SK-N-SH (cell line): ENCODE measurements at regions not wholly inside any gene's neighbourhood (a gene's known extent, or its start where the extent isn't known, plus 50 kb on each side); places are given as distances from the start of the nearest gene placed in this dataset.

Experiments used
- EZH2phosphoT487 ChIP-seq: fragments of 200-600 bp; sonication (generic); IDR thresholded peaks from 2 replicates; pipeline ENCODE4 v1.6.1; 2017; ENCODE audit warnings: low read depth, mixed run types, mild to moderate bottlenecking, antibody characterized with exemption, moderate library complexity, borderline replicate concordance
- FOXM1 ChIP-seq: IDR thresholded peaks from 2 replicates; pipeline ENCODE4 v1.4.0; 2012; ENCODE audit warnings: low read depth, mild to moderate bottlenecking
- JUND ChIP-seq: IDR thresholded peaks from 2 replicates; pipeline ENCODE4 v1.4.0; 2012
- MXI1 ChIP-seq: IDR thresholded peaks from 2 replicates; pipeline ENCODE4 v1.6.1; 2012; ENCODE audit warnings: mild to moderate bottlenecking, low read depth, low read length, improper control_type of control experiment
- NFIC ChIP-seq: IDR thresholded peaks from 2 replicates; pipeline ENCODE4 v1.4.0; 2012; ENCODE audit warnings: borderline replicate concordance
- RFX5 ChIP-seq: IDR thresholded peaks from 2 replicates; pipeline ENCODE4 v1.6.1; 2012; ENCODE audit warnings: mild to moderate bottlenecking, improper control_type of control experiment, low read length
- TAF1 ChIP-seq: IDR thresholded peaks from 2 replicates; pipeline ENCODE4 v1.6.1; 2012; ENCODE audit warnings: low read depth, mild to moderate bottlenecking, low read length, moderate library complexity, borderline replicate concordance
- TF ChIP-seq, protein P1 (sequence below): fragments of 200-600 bp; sonication (generic); IDR thresholded peaks from 2 replicates; pipeline ENCODE4 v1.6.1; 2017; ENCODE audit warnings: antibody characterized with exemption, mild to moderate bottlenecking, moderate library complexity
- TF ChIP-seq, protein P2 (sequence below): fragments of 150-350 bp; IDR thresholded peaks from 2 replicates; pipeline ENCODE4 v1.6.1; 2017; ENCODE audit warnings: antibody characterized with exemption, low read length, low read depth, borderline replicate concordance
- TF ChIP-seq, protein P3 (sequence below): IDR thresholded peaks from 2 replicates; pipeline ENCODE4 v1.4.0; 2012; ENCODE audit warnings: low read depth, borderline replicate concordance

DNA sequence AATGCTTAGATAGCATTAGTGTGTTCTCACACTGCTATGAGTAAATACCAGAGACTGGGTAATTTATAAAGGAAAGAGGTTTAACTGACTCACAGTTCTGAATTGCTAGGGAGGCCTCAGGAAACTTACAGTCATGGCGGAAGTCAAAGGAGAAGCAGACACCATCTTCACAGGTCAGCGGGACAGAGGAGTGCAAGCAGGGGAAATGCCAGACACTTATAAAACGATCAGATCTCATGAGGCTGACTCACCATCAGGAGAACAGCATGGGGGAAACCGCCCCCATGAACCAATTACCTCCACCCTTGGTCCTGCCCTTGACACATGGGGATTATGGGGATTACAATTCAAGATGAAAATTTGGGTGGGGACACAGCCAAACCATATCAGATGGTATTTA is 381.5 kb upstream of the DPPA4 start:
- TF ChIP-seq FOXM1 (no peak), JUND (no peak), EZH2phosphoT487 (no peak), TAF1 (no peak), RFX5 (no peak), MXI1 (no peak), NFIC (no peak)
- TF ChIP-seq, protein P1, sequence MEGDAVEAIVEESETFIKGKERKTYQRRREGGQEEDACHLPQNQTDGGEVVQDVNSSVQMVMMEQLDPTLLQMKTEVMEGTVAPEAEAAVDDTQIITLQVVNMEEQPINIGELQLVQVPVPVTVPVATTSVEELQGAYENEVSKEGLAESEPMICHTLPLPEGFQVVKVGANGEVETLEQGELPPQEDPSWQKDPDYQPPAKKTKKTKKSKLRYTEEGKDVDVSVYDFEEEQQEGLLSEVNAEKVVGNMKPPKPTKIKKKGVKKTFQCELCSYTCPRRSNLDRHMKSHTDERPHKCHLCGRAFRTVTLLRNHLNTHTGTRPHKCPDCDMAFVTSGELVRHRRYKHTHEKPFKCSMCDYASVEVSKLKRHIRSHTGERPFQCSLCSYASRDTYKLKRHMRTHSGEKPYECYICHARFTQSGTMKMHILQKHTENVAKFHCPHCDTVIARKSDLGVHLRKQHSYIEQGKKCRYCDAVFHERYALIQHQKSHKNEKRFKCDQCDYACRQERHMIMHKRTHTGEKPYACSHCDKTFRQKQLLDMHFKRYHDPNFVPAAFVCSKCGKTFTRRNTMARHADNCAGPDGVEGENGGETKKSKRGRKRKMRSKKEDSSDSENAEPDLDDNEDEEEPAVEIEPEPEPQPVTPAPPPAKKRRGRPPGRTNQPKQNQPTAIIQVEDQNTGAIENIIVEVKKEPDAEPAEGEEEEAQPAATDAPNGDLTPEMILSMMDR: no peak
- TF ChIP-seq, protein P2, sequence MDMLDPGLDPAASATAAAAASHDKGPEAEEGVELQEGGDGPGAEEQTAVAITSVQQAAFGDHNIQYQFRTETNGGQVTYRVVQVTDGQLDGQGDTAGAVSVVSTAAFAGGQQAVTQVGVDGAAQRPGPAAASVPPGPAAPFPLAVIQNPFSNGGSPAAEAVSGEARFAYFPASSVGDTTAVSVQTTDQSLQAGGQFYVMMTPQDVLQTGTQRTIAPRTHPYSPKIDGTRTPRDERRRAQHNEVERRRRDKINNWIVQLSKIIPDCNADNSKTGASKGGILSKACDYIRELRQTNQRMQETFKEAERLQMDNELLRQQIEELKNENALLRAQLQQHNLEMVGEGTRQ: no peak
- TF ChIP-seq, protein P3, sequence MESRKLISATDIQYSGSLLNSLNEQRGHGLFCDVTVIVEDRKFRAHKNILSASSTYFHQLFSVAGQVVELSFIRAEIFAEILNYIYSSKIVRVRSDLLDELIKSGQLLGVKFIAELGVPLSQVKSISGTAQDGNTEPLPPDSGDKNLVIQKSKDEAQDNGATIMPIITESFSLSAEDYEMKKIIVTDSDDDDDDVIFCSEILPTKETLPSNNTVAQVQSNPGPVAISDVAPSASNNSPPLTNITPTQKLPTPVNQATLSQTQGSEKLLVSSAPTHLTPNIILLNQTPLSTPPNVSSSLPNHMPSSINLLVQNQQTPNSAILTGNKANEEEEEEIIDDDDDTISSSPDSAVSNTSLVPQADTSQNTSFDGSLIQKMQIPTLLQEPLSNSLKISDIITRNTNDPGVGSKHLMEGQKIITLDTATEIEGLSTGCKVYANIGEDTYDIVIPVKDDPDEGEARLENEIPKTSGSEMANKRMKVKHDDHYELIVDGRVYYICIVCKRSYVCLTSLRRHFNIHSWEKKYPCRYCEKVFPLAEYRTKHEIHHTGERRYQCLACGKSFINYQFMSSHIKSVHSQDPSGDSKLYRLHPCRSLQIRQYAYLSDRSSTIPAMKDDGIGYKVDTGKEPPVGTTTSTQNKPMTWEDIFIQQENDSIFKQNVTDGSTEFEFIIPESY: no peak
